GM19397 (cell line): ENCODE measurements at regions not wholly inside any gene's neighbourhood (a gene's known extent, or its start where the extent isn't known, plus 50 kb on each side); places are given as distances from the start of the nearest gene placed in this dataset.
"Not testable (repeated sequence)": the region's sequence is repeated elsewhere in the genome, so short reads cannot be mapped to it uniquely, and the experiment has no call there.

Source experiments
- ATAC-seq: cut with Tn5 transposase; IDR thresholded peaks from one replicate; pipeline ENCODE4 v1.9.1; 2021; ENCODE audit warnings: mild to moderate bottlenecking, moderate library complexity; ENCODE audit not compliant: unreplicated experiment

GRCh38 chr4:170243662-170244288 lies 154.0 kb upstream of the AADAT start:
- no peak for ATAC-seq

- ATAC-seq, result no peak
Observed at GRCh38 chr4:170242471-170242870, 152.7 kb upstream of the AADAT start.

- ATAC-seq, result no peak
Observed at GRCh38 chr4:170234800-170235199, 145.0 kb upstream of the AADAT start.

GRCh38 chr4:170231377-170231776 lies 141.6 kb upstream of the AADAT start:
- ATAC-seq, result no peak

GRCh38 chr4:170230242-170230641 lies 140.5 kb upstream of the AADAT start:
- ATAC-seq, result no peak

GRCh38 chr4:170229006-170229405 lies 139.2 kb upstream of the AADAT start:
- ATAC-seq, result no peak

DNA sequence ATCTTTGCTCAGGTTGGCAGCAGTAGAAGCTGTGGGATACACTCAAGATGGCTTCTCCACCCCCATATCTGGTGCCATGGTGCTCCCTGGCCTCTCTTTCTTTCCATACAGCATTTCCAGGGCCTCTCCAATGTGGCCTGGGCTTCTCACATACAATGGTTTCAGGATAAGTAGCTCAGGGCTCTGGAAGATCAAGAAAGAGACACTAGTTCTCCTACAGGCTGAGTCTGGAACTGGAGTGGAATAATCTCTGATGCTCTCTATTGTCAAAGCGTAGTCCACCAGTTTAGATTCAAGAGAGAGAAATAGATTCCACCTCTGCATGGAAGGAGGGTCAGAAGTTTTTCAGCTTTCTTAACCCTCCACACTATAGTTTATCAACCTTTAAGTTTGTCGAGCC lies 138.2 kb upstream of the AADAT start:
- no peak for ATAC-seq

GRCh38 chr4:170226288-170226687 lies 136.5 kb upstream of the AADAT start:
- ATAC-seq, result no peak

DNA sequence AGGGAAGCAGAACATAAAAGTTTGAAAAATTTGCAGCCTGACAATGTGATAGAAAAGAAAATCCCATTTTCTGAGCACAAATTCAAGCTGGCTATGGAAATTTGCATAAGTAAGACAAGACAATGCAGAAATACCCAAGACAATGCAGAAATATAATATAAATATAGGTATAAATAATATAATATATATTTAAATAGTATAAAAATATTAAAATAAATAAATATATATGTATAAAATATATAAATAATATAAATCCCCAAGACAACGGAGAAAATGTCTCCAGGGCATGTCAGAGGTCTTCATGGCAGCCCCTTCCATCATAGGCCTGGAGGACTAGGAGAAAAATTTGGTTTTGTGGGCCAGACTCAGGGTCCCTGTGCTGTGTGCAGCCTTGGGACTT lies 125.0 kb upstream of the AADAT start:
- ATAC-seq, result no peak

DNA sequence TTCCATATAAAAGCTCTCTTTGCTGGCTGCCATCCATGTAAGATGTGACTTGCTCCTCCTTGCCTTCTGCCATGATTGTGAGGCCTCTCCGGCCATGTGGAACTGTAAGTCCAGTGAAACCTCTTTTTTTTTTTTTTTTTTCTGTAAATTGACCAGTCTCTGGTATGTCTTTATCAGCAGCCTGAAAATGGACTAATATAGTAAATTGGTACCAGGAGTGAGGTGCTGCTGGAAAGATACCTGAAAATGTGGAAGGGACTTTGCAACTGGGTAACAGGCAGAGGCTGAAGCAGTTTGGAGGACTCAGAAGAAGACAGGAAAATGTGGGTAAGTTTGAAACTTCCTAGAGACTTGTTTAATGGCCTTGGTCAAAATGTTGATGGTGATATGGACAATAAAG lies 124.3 kb upstream of the AADAT start:
- ATAC-seq, result no peak

DNA sequence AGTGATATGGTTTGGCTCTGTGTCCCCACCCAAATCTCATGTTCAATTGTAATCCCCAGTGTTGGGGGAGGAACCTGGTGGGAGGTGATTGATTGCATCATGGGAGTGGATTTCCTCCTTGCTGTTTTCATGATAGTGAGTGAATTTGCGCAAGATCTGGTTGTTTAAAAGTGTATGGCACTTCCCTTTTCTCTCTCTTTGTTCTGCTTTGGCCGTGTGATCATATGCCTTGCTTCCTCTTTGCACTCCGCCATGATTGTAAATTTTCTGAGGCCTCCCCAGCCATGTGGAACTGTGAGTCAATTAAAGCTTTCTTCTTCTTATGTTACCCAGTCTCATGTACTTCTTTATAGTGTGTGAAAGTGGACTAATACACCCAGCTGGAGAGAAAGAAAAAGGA lies 113.0 kb upstream of the AADAT start:
- ATAC-seq, result no peak

- no peak for ATAC-seq
Observed at GRCh38 chr4:170198747-170199146, 109.0 kb upstream of the AADAT start.

DNA sequence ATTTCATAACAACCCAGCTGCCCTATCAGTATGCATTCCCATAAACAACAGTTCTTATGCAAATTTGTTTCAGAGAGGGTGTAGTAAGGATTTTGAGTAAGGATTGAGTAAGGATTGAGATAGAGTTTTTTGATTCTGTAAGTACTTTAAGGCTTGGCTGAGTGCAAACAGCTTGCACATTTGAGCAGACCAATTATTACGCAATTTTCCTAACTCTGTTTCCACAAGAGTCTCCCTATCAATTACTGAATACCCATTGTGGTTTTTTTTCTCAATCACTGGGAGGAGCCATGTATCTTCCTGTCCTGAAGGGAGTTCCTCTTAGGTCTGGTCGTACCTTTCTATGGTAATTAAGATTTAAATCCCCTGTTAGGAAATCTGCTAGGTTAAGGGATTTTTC lies 105.0 kb upstream of the AADAT start:
- ATAC-seq, result not testable (repeated sequence)

- ATAC-seq, result no peak
Observed at GRCh38 chr4:170193496-170193895, 103.7 kb upstream of the AADAT start.

DNA sequence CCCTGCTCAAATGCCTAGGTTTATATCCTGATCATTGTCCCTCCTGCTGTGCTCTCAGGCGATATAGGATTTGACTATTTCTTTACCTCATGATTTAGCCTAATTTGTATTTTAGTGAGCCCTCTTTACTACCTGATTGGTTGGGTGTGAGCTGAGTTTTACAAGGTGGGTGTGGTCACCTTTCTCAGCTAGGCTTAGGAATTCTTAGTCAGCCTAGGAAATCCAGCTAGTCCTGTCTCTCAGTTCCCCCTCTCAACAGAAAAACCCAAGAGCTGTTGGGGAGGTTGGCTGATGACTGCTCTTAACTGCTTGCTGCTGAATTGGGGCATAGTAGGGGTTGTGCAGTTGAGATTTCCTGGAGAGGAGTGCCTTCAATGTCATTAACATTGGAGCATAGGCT lies 100.5 kb upstream of the AADAT start:
- no peak for ATAC-seq

DNA sequence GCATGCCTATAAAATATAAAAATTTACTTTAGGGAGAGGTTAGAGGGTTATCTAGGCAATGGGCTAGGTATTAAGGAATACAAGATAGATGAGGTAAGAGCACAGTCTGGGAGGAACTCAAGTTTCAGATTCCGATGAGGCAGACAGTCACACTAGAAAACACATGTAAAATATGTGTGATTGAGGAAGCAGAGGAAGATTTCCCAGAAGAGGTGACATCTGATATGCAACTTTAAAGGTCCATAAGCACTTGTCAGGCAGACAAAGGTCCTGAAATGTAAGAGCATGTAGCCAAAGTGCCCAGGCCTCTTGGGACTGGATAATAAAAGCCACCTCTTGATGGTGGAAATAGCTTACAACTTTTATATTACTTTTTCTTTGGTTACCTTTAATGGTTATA lies 81.1 kb upstream of the AADAT start:
- no peak for ATAC-seq

- no peak for ATAC-seq
Observed at GRCh38 chr4:170169699-170170098, 79.9 kb upstream of the AADAT start.

GRCh38 chr4:170167678-170168077 lies 77.9 kb upstream of the AADAT start:
- ATAC-seq, result no peak

DNA sequence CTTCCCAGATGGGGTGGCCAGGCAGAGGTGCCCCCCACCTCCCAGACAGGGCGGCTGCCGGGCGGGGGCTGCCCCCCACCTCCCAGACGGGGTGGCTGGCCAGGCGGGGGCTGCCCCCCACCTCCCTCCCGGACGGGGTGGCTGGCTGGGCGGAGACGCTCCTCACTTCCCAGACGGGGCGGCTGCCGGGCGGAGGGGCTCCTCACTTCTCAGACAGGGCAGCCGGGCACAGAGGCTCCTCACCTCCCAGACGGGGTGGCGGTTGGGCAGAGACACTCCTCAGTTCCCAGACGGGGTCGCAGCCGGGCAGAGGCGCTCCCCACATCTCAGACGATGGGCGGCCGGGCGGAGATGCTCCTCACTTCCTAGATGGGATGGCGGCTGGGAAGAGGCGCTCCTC lies 76.4 kb upstream of the AADAT start:
- ATAC-seq, result not testable (repeated sequence)

GRCh38 chr4:170162416-170162815 lies 72.7 kb upstream of the AADAT start:
- ATAC-seq, result no peak

GRCh38 chr4:170157670-170158069 lies 67.9 kb upstream of the AADAT start:
- no peak for ATAC-seq

DNA sequence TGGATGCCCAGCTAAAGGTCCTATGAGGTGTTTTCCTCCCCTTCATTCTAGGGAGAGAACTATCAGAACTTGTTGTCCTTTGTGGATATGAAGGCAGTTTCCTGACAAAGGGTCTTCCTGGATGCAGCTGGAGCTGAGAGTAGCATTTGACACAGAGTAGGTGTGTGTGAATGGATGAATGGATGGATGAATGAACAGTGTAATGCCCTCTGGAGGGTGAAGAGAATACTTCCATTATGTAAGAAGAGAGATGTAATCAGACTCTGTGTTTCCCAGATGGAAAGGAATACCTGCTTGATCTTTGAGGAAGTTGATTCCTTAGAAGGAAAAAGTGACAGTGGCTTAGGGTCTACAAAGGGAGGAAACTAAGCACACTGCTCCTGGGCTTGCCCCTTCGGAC lies 55.4 kb upstream of the AADAT start:
- no peak for ATAC-seq

- no peak for ATAC-seq
Observed at GRCh38 chr4:170139764-170140163, 50.0 kb upstream of the AADAT start.
